HepG2 (cell line): ENCODE measurements at regions not wholly inside any gene's neighbourhood (a gene's known extent, or its start where the extent isn't known, plus 50 kb on each side); places are given as distances from the start of the nearest gene placed in this dataset.

Experiments
- ATAC-seq: fragments of 200-7000 bp; cut with Tn5 transposase; 3 replicates; pipeline ENCODE4 v1.9.1; 2020; ENCODE audit warnings: mild to moderate bottlenecking, moderate library complexity
- BruUV-seq: library from RNA; stranded (reverse); fragments of 400-500 nt; replicated peaks from 2 replicates; lab custom pipeline; 2021; lab: Mats Ljungman, UMichigan
- CTCF ChIA-PET: fragments of 300-600 bp; formaldehyde crosslinking; extraction: SDS; loops from one replicate; lab custom pipeline; 2021; ENCODE audit warnings: low total read pairs, inconsistent platforms, low intra/inter-chr PET ratio; lab: Yijun Ruan, JAX
- POLR2A ChIA-PET: fragments of 350-600 bp; sonication (Branson Sonifier 250); formaldehyde crosslinking; loops from one replicate; lab custom pipeline; 2020; ENCODE audit warnings: antibody characterized with exemption, inconsistent platforms; lab: Yijun Ruan, JAX
- DNase-seq: peaks from one replicate; pipeline ENCODE4 v3.0.0-alpha.2; 2015; ENCODE audit warnings: low spot score
- FAIRE-seq: peaks from 3 replicates; lab custom pipeline; 2011; peaks lifted over from hg19 to GRCh38; lab: Jason Lieb, UNC
- H2AFZ ChIP-seq: one replicate; pipeline ENCODE4 v1.6.1; 2011; ENCODE audit warnings: low read length, inconsistent platforms
- H3K27ac ChIP-seq: fragments of 300-600 bp; 3 replicates; pipeline ENCODE4 v1.8.0; 2011; ENCODE audit warnings: mixed run types, mild to moderate bottlenecking, mixed read lengths, low read length, inconsistent platforms; ENCODE audit not compliant: insufficient read depth; ENCODE audit errors: extremely low read length
- H3K27me3 ChIP-seq, 2 experiments: fragments of 200-600 bp in 1 of 2; 2 replicates in 1 of 2; 3 replicates in 1 of 2; pipeline versions ENCODE4 v1.6.0 to v1.8.0; 2011; ENCODE audit warnings: low read length in 2 of 2, mild to moderate bottlenecking in 2 of 2, moderate library complexity in 2 of 2, inconsistent platforms in 1 of 2; ENCODE audit not compliant: insufficient read depth in 2 of 2, control insufficient read depth in 1 of 2
- H3K36me3 ChIP-seq, 2 experiments: fragments of 200-600 bp in 1 of 2; replicated peaks in 1 of 2; 2 replicates in 1 of 2; 3 replicates in 1 of 2; pipeline versions ENCODE4 v1.5.1 to v1.8.0; 2011; ENCODE audit warnings: low read length in 2 of 2, inconsistent platforms in 1 of 2; ENCODE audit not compliant: insufficient read depth in 2 of 2, control insufficient read depth in 1 of 2
- H3K4me1 ChIP-seq: 2 replicates; pipeline ENCODE4 v1.5.1; 2012; ENCODE audit warnings: low read length, inconsistent platforms; ENCODE audit not compliant: insufficient read depth
- H3K4me2 ChIP-seq: 2 replicates; pipeline ENCODE4 v1.6.0; 2011; ENCODE audit warnings: low read depth, low read length, inconsistent platforms
- H3K4me3 ChIP-seq, 3 experiments: fragments of 200-600 bp in 1 of 3; sonication (generic), shearing (Covaris generic) in 1 of 3; replicated peaks in 1 of 3; 2 replicates each; pipeline ENCODE4 v1.5.1; 2011 to 2016; ENCODE audit warnings: low read length in 3 of 3, inconsistent platforms in 2 of 3, low read depth in 2 of 3, mild to moderate bottlenecking in 2 of 3, control low read depth in 1 of 3, mixed read lengths in 1 of 3; ENCODE audit not compliant: insufficient read depth in 1 of 3
- H3K79me2 ChIP-seq: one replicate; pipeline ENCODE4 v1.6.1; 2011; ENCODE audit warnings: low read length, inconsistent platforms; ENCODE audit not compliant: insufficient read depth
- H3K9ac ChIP-seq: 2 replicates; pipeline ENCODE4 v1.6.0; 2011; ENCODE audit warnings: mild to moderate bottlenecking, low read depth, low read length, inconsistent platforms; ENCODE audit not compliant: insufficient read depth
- H3K9me3 ChIP-seq: 2 replicates; pipeline ENCODE4 v1.5.1; 2012; ENCODE audit warnings: mild to moderate bottlenecking, low read length
- H4K20me1 ChIP-seq: 2 replicates; pipeline ENCODE4 v1.6.0; 2011; ENCODE audit warnings: inconsistent platforms, mild to moderate bottlenecking, low read length, moderate library complexity; ENCODE audit not compliant: insufficient read depth
- FOXO4 ChIP-seq: sonication (generic); formaldehyde crosslinking; conservative IDR thresholded peaks from 2 replicates; pipeline ENCODE4 v1.8.1; 2023; ENCODE audit warnings: missing genetic modification reagents
- HNF4G ChIP-seq, 2 experiments: sonication (generic) in 1 of 2; formaldehyde crosslinking in 1 of 2; IDR thresholded peaks; 2 replicates each; pipeline versions ENCODE4 v1.4.0 to v1.6.1; 2011 to 2020; ENCODE audit warnings: borderline replicate concordance in 2 of 2, low read depth in 2 of 2, mild to moderate bottlenecking in 2 of 2, low read length in 1 of 2, missing genetic modification reagents in 1 of 2, moderate library complexity in 1 of 2
- IKZF4 ChIP-seq: sonication (generic); formaldehyde crosslinking; IDR thresholded peaks from 2 replicates; pipeline ENCODE4 v1.5.1; 2020; ENCODE audit warnings: borderline replicate concordance, mild to moderate bottlenecking, low read depth, missing genetic modification reagents; ENCODE audit errors: not compliant biosample characterization
- MXD1 ChIP-seq: sonication (generic); formaldehyde crosslinking; IDR thresholded peaks from 2 replicates; pipeline ENCODE4 v1.4.0; 2020; ENCODE audit warnings: mild to moderate bottlenecking, missing genetic modification reagents
- MYPOP ChIP-seq: sonication (generic); formaldehyde crosslinking; IDR thresholded peaks from 2 replicates; pipeline ENCODE4 v1.8.1; 2023; ENCODE audit warnings: mild to moderate bottlenecking, moderate library complexity, missing genetic modification reagents
- NFYC ChIP-seq: IDR thresholded peaks from 2 replicates; pipeline ENCODE4 v1.6.1; 2016; ENCODE audit warnings: missing genetic modification reagents, missing compliant biosample characterization
- POLR2A ChIP-seq, 2 experiments: IDR thresholded peaks; 2 replicates each; pipeline ENCODE4 v1.6.1; 2011; ENCODE audit warnings: low read depth in 2 of 2, low read length in 2 of 2, mild to moderate bottlenecking in 1 of 2, moderate library complexity in 1 of 2; ENCODE audit not compliant: insufficient read depth in 1 of 2
- PREB ChIP-seq: sonication (generic); formaldehyde crosslinking; IDR thresholded peaks from 2 replicates; pipeline ENCODE4 v1.4.0; 2020; ENCODE audit warnings: missing genetic modification reagents
- RELA ChIP-seq: sonication (generic); formaldehyde crosslinking; IDR thresholded peaks from 2 replicates; pipeline ENCODE4 v1.4.0; 2020; ENCODE audit warnings: missing genetic modification reagents
- SP5 ChIP-seq: IDR thresholded peaks from 2 replicates; pipeline ENCODE4 v1.6.1; 2016; ENCODE audit warnings: low read depth, borderline replicate concordance
- XBP1 ChIP-seq: sonication (generic); formaldehyde crosslinking; IDR thresholded peaks from 2 replicates; pipeline ENCODE4 v1.5.0; 2020; ENCODE audit warnings: missing genetic modification reagents
- ZMYM2 ChIP-seq: sonication (generic); formaldehyde crosslinking; IDR thresholded peaks from 2 replicates; pipeline ENCODE4 v1.8.0; 2022; ENCODE audit warnings: mild to moderate bottlenecking, missing genetic modification reagents
- ZNF143 ChIP-seq: sonication (generic); formaldehyde crosslinking; IDR thresholded peaks from 2 replicates; pipeline ENCODE4 v1.4.0; 2020; ENCODE audit warnings: missing genetic modification reagents
- ZNF281 ChIP-seq: sonication (generic); formaldehyde crosslinking; IDR thresholded peaks from 2 replicates; pipeline ENCODE4 v1.4.0; 2020; ENCODE audit warnings: missing genetic modification reagents, borderline replicate concordance
- ZNF331 ChIP-seq: sonication (generic); formaldehyde crosslinking; IDR thresholded peaks from 2 replicates; pipeline ENCODE4 v1.4.0; 2020; ENCODE audit warnings: missing genetic modification reagents
- ZNF350 ChIP-seq: sonication (generic); formaldehyde crosslinking; IDR thresholded peaks from 2 replicates; pipeline ENCODE4 v1.4.0; 2020; ENCODE audit warnings: mild to moderate bottlenecking, low read depth, missing genetic modification reagents, borderline replicate concordance
- ZNF468 ChIP-seq: sonication (generic); formaldehyde crosslinking; IDR thresholded peaks from 2 replicates; pipeline ENCODE4 v1.8.0; 2022; ENCODE audit warnings: mild to moderate bottlenecking, moderate library complexity, missing genetic modification reagents
- ZNF510 ChIP-seq: sonication (generic); formaldehyde crosslinking; IDR thresholded peaks from 2 replicates; pipeline ENCODE4 v1.4.0; 2020; ENCODE audit warnings: low read depth, mild to moderate bottlenecking, missing genetic modification reagents
- ZNF674 ChIP-seq: sonication (generic); formaldehyde crosslinking; IDR thresholded peaks from 2 replicates; pipeline ENCODE4 v1.5.0; 2020; ENCODE audit warnings: low read depth, mild to moderate bottlenecking, missing genetic modification reagents
- ZSCAN31 ChIP-seq: sonication (generic); formaldehyde crosslinking; IDR thresholded peaks from 2 replicates; pipeline ENCODE4 v1.5.0; 2020; ENCODE audit warnings: low read depth, mild to moderate bottlenecking, missing genetic modification reagents
- WGBS: methylation state at CpG from one replicate; pipeline ENCODE4 v1.1.6; 2017; ENCODE audit warnings: low lambda C conversion rate; 5-methylcytosine and 5-hydroxymethylcytosine counted together
- in situ Hi-C: cut with HindIII; loops from 2 replicates; pipeline ENCODE4 v1.10.0; 2017; ENCODE audit warnings: low pct_unique_long_range_greater_than_20kb; ENCODE audit not compliant: extremely low pct_ligation_motif_present
- intact Hi-C: fragments of 100-400 bp; cut with micrococcal nuclease; formaldehyde crosslinking; loops from one replicate; pipeline ENCODE4 v1.10.0; 2022; ENCODE audit not compliant: unreplicated experiment

- no TSS peak for BruUV-seq
- DNase-seq (no peak), ATAC-seq (no peak), FAIRE-seq (no peak)
- H2AFZ ChIP-seq = no peak overlapping the region
- 0% methylated on average over 1 of the region's 1 CpG for whole genome bisulfite sequencing
- TF ChIP-seq PREB (CRISPR knock-in tag) (no peak), ZMYM2 (CRISPR knock-in tag) (no peak), ZNF331 (CRISPR knock-in tag) (no peak), RELA (CRISPR knock-in tag) (no peak), FOXO4 (CRISPR knock-in tag) (no peak), ZNF468 (CRISPR knock-in tag) (no peak), ZNF143 (no peak), ZNF281 (CRISPR knock-in tag) (no peak), IKZF4 (CRISPR knock-in tag) (no peak), MYPOP (CRISPR knock-in tag) (no peak), XBP1 (no peak), NFYC (CRISPR knock-in tag) (no peak), MXD1 (CRISPR knock-in tag) (no peak), POLR2A (IDR thresholded peaks at IDR 0.05; ENCODE audit: insufficient read depth in 1 of 2, low read depth in 2 of 2, low read length in 2 of 2) (no peak), SP5 (CRISPR knock-in tag) (no peak), HNF4G (IDR thresholded peaks at IDR 0.05; ENCODE audit: borderline replicate concordance, low read depth, low read length) (no peak), HNF4G (CRISPR knock-in tag; IDR thresholded peaks at IDR 0.05; ENCODE audit: borderline replicate concordance, low read depth) (no peak), ZNF674 (CRISPR knock-in tag) (no peak), ZNF350 (CRISPR knock-in tag) (no peak), ZSCAN31 (CRISPR knock-in tag) (no peak), ZNF510 (CRISPR knock-in tag) (no peak)
- H3K4me2 ChIP-seq = no peak overlapping the region
- no peaks in the 10 kb centered on the region for H3K4me1 ChIP-seq
- in situ Hi-C loops (no loop called here), intact Hi-C loops (no loop called here)
- no peak overlapping the region for H3K4me3 ChIP-seq
- no peak overlapping the region for H3K27ac ChIP-seq
- H3K9me3 ChIP-seq = peaks cover 46% of the 10 kb centered on the region
- ChIA-PET POLR2A (no interaction called here), CTCF (no interaction called here)
- H3K79me2 ChIP-seq = no peaks in the 10 kb centered on the region
- no peaks in the 10 kb centered on the region for H4K20me1 ChIP-seq
- H3K9ac ChIP-seq = no peak overlapping the region
- H3K27me3 ChIP-seq = no peaks in the 10 kb centered on the region
- no peaks in the 10 kb centered on the region for H3K36me3 ChIP-seq
Observed at GRCh38 chr3:74121761-74122160, 492.7 kb downstream of the CNTN3 start.
